NCI-H2081 (cell line): ENCODE measurements at regions not wholly inside any gene's neighbourhood (a gene's known extent, or its start where the extent isn't known, plus 50 kb on each side); places are given as distances from the start of the nearest gene placed in this dataset.
"Not testable (repeated sequence)": the region's sequence is repeated elsewhere in the genome, so short reads cannot be mapped to it uniquely, and the experiment has no call there.

Source experiments
- DNase-seq, 2 experiments: peaks; one replicate each; lab custom pipeline; 2025; lab: John Stamatoyannopoulos, UW

DNA sequence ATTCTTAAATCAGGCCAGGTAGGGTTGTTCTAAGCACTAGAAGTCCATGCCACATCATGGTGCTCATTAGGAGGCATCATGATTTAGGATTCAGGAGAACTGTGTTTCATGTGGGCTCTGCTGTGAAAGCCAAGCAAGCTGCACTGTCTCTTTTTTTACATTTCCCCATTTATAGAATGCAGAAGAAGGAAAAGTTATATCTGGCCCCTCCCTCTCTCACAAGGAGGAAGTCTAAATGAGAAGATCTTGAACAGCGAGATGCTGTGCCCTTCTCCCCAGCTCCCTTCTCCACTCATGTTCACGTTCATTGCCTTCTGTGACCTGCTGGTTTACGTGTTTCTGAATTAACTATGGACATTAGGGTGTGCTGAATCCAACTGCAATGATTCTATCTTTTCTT lies 178.5 kb upstream of the RASGRP1 start:
- no peak for DNase-seq

GRCh38 chr15:38745126-38745525 lies 180.5 kb upstream of the RASGRP1 start:
- DNase-seq, result no peak

- DNase-seq, result no peak
Observed at GRCh38 chr15:38745626-38746025, 181.0 kb upstream of the RASGRP1 start.

GRCh38 chr15:38746211-38746610 lies 181.6 kb upstream of the RASGRP1 start:
- DNase-seq, result no peak

- no peak for DNase-seq
Observed at GRCh38 chr15:38748710-38749109, 184.1 kb upstream of the RASGRP1 start.

GRCh38 chr15:38750786-38751185 lies 186.2 kb upstream of the RASGRP1 start:
- no peak for DNase-seq

DNA sequence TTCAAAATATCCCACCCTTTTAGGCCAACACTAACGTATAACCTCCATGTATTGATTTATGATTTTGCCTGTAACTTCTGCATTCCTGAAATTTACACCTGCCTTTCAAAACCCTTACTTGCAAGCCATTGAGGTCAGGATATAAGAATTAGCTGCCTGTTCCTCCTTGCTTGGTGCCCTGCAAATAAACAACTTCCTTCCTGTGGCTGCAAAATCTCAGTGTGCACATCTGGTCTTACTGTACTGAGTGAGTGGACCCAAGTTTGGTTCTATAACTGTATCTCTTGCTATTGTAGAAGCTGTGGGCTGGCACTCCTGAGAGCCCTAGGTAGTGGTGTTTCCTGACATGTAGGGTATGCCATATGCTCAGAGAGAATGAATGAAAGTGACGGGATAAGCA lies 191.1 kb upstream of the RASGRP1 start:
- no peak for DNase-seq

DNA sequence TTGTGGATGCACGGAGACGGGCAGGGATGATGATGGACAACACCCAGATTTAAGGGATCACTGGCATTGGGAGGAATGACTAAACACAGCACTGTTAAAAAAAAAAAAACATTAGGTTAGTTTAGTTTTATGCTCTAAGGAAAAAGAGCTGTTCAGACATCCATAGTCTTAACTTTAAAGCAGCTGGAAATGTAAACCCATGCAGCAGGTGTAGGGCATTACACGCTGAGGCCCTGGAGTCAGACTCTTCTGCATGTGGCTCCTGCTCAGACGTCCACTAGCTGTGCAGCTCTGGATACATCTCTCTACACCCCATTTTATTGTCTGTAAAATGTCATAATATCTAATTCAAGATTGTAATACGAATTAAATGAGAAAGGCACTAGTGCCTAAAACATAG lies 191.8 kb upstream of the RASGRP1 start:
- DNase-seq, result no peak

GRCh38 chr15:38758043-38758442 lies 193.4 kb upstream of the RASGRP1 start:
- DNase-seq, result no peak

GRCh38 chr15:38761681-38762080 lies 197.1 kb upstream of the RASGRP1 start:
- DNase-seq, result no peak

GRCh38 chr15:38768970-38769369 lies 204.4 kb upstream of the RASGRP1 start:
- DNase-seq, result no peak

- no peak for DNase-seq
Observed at GRCh38 chr15:38769492-38769891, 204.9 kb upstream of the RASGRP1 start.

GRCh38 chr15:38774076-38774475 lies 209.5 kb upstream of the RASGRP1 start:
- not testable (repeated sequence) for DNase-seq

- no peak for DNase-seq
Observed at GRCh38 chr15:38781196-38781595, 216.6 kb upstream of the RASGRP1 start.

DNA sequence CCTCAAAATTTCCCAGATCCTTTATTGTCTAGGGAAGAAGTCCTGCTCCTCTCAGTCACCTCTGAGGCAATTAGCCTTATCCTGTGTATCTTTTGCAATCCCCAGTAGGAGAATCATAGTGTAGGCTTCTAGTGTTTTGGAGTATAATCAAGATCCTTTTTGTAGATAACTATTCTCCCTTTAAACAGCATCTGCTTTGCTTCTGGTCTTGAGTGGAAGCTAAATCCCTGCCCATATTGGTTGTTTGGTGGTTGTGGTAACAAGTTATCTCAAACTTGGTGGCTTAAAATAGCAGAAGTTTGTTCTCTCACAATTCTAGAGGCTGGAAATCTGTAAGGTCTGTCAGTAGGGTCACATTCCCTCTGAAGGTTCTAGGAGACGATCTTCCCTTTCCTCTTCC lies 217.5 kb upstream of the RASGRP1 start:
- no peak for DNase-seq

- DNase-seq, result no peak
Observed at GRCh38 chr15:38788918-38789317, 224.3 kb upstream of the RASGRP1 start.

GRCh38 chr15:38789566-38789965 lies 225.0 kb upstream of the RASGRP1 start:
- DNase-seq, result no peak

GRCh38 chr15:38793206-38793810 lies 228.7 kb upstream of the RASGRP1 start:
- no peak for DNase-seq

GRCh38 chr15:38795471-38796245 lies 231.0 kb upstream of the RASGRP1 start:
- DNase-seq, result no peak

DNA sequence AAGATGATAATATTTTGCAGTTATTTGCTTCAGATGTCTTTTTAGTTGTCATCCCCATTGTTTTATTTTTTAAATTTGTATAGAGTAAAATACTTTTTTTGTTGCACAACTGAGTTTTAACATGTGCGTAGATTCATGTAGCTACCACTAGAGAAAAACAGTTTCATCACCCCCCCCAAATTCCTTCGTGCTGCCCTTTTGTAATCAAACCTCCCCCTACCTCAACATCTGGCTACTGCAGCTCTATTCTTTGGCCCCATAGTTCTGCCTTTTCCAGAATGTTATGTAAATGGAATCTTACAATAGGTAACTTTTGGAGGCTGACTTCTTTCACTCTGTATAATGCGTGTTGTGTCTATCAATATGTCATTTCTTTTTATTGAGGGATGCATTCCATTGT lies 232.0 kb upstream of the RASGRP1 start:
- no peak for DNase-seq

DNA sequence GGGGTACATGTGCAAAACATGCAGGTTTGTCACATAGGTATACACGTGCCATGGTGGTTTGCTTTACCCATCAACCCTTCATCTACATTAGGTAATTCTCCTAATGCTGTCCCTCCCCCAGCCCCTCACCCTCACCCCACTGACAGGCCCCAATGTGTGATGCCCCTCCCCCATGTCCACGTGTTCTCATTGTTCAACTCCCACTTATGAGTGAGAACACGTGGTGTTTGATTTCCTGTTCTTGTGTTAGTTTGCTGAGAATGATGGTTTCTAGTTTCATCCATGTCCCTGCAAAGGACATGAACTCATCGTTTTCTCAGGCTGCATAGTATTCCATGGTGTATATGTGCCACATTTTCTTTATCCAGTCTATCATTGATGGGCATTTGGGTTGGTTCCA lies 232.9 kb upstream of the RASGRP1 start:
- DNase-seq, result not testable (repeated sequence)

DNA sequence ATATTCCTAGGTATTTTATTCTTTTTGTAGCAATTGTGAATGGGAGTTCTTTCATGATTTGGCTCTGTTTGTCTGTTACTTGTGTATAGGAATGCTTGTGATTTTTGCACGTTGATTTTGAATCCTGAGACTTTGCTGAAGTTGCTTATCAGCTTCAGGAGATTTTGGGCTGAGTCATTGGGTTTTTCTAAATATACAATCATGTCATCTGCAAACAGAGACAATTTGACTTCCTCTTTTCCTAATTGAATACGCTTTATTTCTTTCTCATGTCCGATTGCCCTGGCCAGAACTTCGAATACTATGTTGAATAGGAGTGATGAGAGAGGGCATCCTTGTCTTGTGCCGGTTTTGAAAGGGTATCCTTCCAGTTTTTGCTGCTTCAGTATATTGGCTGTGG lies 234.6 kb upstream of the RASGRP1 start:
- DNase-seq, result not testable (repeated sequence)

GRCh38 chr15:38809621-38810020 lies 245.0 kb upstream of the RASGRP1 start:
- DNase-seq, result no peak

DNA sequence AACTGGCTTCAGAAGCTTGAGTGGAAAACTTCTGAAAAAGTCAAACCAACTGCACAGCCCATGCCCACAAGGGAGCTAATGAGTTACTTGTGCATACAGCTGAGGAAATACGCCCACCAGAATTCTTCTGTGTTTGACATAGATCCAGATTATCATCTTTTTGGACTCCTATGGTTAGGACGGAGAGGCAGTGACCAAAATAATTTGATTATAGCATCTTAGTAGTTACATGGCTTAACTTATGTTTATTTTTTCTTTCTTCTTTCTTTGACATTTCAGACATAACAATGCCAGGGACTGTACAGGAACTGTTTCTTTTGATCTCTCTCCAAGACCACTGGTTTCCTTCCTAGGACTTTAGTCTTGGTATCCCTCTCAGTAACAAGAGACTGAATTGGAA lies 246.1 kb upstream of the RASGRP1 start:
- DNase-seq, result no peak
